GM15510 (cell line): ENCODE measurements at regions not wholly inside any gene's neighbourhood (a gene's known extent, or its start where the extent isn't known, plus 50 kb on each side); places are given as distances from the start of the nearest gene placed in this dataset.

Experiments
- POLR2A ChIP-seq: IDR thresholded peaks from 3 replicates; pipeline ENCODE4 v1.6.1; 2011; ENCODE audit warnings: borderline replicate concordance; ENCODE audit not compliant: insufficient read length; ENCODE audit errors: extremely low read depth

GRCh38 chrX:52261125-52261462 lies 76.4 kb downstream of the MAGED4 start:
- TF ChIP-seq POLR2A: no peak

- peak; percentile 65 for TF ChIP-seq POLR2A
These were observed 76.9 kb downstream of the MAGED4 start for GRCh38 chrX:52261463-52262194.

GRCh38 chrX:52262195-52262546 lies 77.5 kb downstream of the MAGED4 start:
- TF ChIP-seq POLR2A: no peak

GRCh38 chrX:52263417-52263816 lies 78.7 kb downstream of the MAGED4 start:
- TF ChIP-seq POLR2A: no peak

GRCh38 chrX:52265713-52266112 lies 81.0 kb downstream of the MAGED4 start:
- TF ChIP-seq POLR2A: no peak

GRCh38 chrX:52270453-52271116 lies 85.9 kb downstream of the MAGED4 start:
- TF ChIP-seq POLR2A: no peak

GRCh38 chrX:52271206-52271605 lies 86.5 kb downstream of the MAGED4 start:
- TF ChIP-seq POLR2A: no peak

GRCh38 chrX:52277666-52278065 lies 91.2 kb upstream of the XAGE2 start:
- TF ChIP-seq POLR2A: no peak

- no peak for TF ChIP-seq POLR2A
These were observed 88.0 kb upstream of the XAGE2 start for GRCh38 chrX:52280812-52281211.

GRCh38 chrX:52284865-52285264 lies 84.0 kb upstream of the XAGE2 start:
- TF ChIP-seq POLR2A: no peak
